Mucosa of gallbladder (tissue), 1 donor: ENCODE measurements at regions not wholly inside any gene's neighbourhood (a gene's known extent, or its start where the extent isn't known, plus 50 kb on each side); places are given as distances from the start of the nearest gene placed in this dataset.
A peak's percentile ranks its signal among the peaks of the same experiment; 100 is the strongest.

Source experiments
- DNase-seq: peaks from one replicate; pipeline ENCODE4 v3.0.0-alpha.2; 2020; ENCODE audit warnings: low spot score
- donor health status: DM: no; HTN: no; CAD: no.

GRCh38 chr3:73964818-73965217, 340.1 kb upstream of the PDZRN3 start:
- DNase-seq = no peak

- no peak for DNase-seq
Observed at GRCh38 chr3:73955494-73956070, 330.8 kb upstream of the PDZRN3 start.

- no peak for DNase-seq
Observed at GRCh38 chr3:73954506-73954905, 329.8 kb upstream of the PDZRN3 start.

- no peak for DNase-seq
Observed at GRCh38 chr3:73952781-73953180, 328.0 kb upstream of the PDZRN3 start.

- DNase-seq = no peak
Observed at GRCh38 chr3:73950865-73951558, 326.3 kb upstream of the PDZRN3 start.

GRCh38 chr3:73945541-73945940, 320.8 kb upstream of the PDZRN3 start:
- no peak for DNase-seq

GRCh38 chr3:73939985-73940384, 315.2 kb upstream of the PDZRN3 start:
- no peak for DNase-seq

- DNase-seq = no peak
Observed at GRCh38 chr3:73933585-73933984, 308.8 kb upstream of the PDZRN3 start.

- DNase-seq = no peak
Observed at GRCh38 chr3:73927203-73927570, 302.4 kb upstream of the PDZRN3 start.

GRCh38 chr3:73926360-73927202, 301.8 kb upstream of the PDZRN3 start:
- DNase-seq = peak; percentile 16

- DNase-seq = no peak
Observed at GRCh38 chr3:73925011-73925410, 300.3 kb upstream of the PDZRN3 start.

- no peak for DNase-seq
Observed at GRCh38 chr3:73924048-73924447, 299.3 kb upstream of the PDZRN3 start.

- DNase-seq = no peak
Observed at GRCh38 chr3:73917643-73918042, 292.9 kb upstream of the PDZRN3 start.

- DNase-seq = no peak
Observed at GRCh38 chr3:73915886-73916285, 291.1 kb upstream of the PDZRN3 start.

- DNase-seq = no peak
Observed at GRCh38 chr3:73908218-73908617, 283.5 kb upstream of the PDZRN3 start.

GRCh38 chr3:73901686-73902085, 276.9 kb upstream of the PDZRN3 start:
- no peak for DNase-seq

- DNase-seq = no peak
Observed at GRCh38 chr3:73894474-73895213, 269.9 kb upstream of the PDZRN3 start.

- no peak for DNase-seq
Observed at GRCh38 chr3:73893089-73893488, 268.3 kb upstream of the PDZRN3 start.

- no peak for DNase-seq
Observed at GRCh38 chr3:73885862-73886261, 261.1 kb upstream of the PDZRN3 start.

GRCh38 chr3:73884361-73884760, 259.6 kb upstream of the PDZRN3 start:
- no peak for DNase-seq

GRCh38 chr3:73883497-73883896, 258.8 kb upstream of the PDZRN3 start:
- no peak for DNase-seq
